BJ (cell line): ENCODE measurements at regions not wholly inside any gene's neighbourhood (a gene's known extent, or its start where the extent isn't known, plus 50 kb on each side); places are given as distances from the start of the nearest gene placed in this dataset.

Source experiments
- CTCF ChIA-PET: fragments of 350-600 bp; formaldehyde crosslinking; extraction: SDS; loops from one replicate; lab custom pipeline; 2021; ENCODE audit warnings: antibody characterized with exemption, inconsistent platforms; lab: Yijun Ruan, JAX
- POLR2A ChIA-PET: fragments of 300-600 bp; sonication (Branson Sonifier 250); formaldehyde crosslinking; extraction: SDS; loops from one replicate; lab custom pipeline; 2021; ENCODE audit warnings: antibody characterized with exemption; lab: Charles Lee
- DNase-seq: peaks from one replicate; pipeline ENCODE4 v3.0.0-alpha.2; 2011; ENCODE audit warnings: low read depth
- H3K27me3 ChIP-seq: 2 replicates; pipeline ENCODE4 v1.6.0; 2011; ENCODE audit warnings: low read length; ENCODE audit not compliant: control insufficient read depth, insufficient read depth
- H3K36me3 ChIP-seq: 2 replicates; pipeline ENCODE4 v1.5.1; 2011; ENCODE audit warnings: low read length; ENCODE audit not compliant: control insufficient read depth, insufficient read depth
- H3K4me3 ChIP-seq: 2 replicates; pipeline ENCODE4 v1.5.1; 2011; ENCODE audit warnings: low read depth, mild to moderate bottlenecking, control low read depth, low read length
- CTCF ChIP-seq: IDR thresholded peaks from 2 replicates; pipeline ENCODE4 v1.5.1; 2011; ENCODE audit warnings: low read depth, mild to moderate bottlenecking, control low read depth, inconsistent platforms, low read length, moderate library complexity; ENCODE audit not compliant: insufficient read depth

DNA sequence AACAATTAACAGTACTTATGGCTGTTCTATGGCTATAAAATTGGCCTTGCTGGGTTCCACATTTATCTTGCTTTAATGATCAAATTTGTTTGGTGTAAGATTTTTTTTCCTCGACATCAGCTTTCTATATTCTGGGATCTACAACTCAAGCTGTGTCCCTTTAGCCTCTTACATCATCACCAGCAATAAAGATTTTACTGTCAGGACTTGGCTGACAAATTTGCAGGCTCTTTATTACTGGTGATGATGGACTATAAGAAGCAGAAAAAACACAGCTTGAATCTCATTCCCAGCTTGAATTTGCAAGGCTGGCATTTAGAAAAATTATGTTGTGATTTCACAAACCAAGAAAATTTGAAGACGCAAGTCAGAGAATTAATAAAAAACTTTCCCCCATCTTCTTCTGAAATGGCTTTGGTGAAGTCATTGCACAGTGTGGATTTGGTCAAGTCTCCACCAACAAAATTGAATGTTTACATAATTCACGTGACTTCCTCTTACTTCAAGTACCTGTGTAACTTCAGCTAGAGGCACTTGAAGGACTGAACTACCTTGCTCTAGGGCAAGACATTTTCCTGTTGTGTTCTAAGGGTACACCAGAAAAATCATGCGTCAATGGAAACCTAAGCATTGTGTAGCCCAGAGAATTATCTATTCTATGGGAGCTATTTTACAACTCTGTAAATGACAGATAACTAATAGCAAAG lies 175.0 kb downstream of the CBLN4 start:
- H3K27me3 ChIP-seq: no peaks in the 10 kb centered on the region
- ChIA-PET POLR2A (no interaction called here), CTCF (no interaction called here)
- TF ChIP-seq CTCF: no peak
- H3K36me3 ChIP-seq: no peaks in the 10 kb centered on the region
- no peak overlapping the region for H3K4me3 ChIP-seq
- no peak for DNase-seq

DNA sequence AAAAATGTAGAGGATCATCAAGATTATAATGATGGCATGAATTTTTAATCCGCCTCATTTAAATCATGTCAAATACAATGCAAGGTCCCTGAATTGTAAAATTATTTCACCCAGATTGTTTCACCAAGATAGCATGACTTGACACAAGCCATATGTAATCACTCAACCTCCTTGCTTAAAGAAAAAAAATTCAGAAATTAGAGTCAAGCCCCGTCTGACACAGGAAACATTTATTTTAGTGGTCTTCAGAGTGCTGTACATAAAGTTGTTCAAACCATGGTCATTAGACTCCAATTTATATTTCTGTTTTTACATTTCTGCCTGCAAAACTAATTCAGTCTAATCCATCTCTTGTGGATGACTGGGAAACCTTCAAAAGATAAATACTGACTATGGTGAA lies 200.2 kb downstream of the CBLN4 start:
- no peak for DNase-seq
- CTCF ChIA-PET: no interaction called here

DNA sequence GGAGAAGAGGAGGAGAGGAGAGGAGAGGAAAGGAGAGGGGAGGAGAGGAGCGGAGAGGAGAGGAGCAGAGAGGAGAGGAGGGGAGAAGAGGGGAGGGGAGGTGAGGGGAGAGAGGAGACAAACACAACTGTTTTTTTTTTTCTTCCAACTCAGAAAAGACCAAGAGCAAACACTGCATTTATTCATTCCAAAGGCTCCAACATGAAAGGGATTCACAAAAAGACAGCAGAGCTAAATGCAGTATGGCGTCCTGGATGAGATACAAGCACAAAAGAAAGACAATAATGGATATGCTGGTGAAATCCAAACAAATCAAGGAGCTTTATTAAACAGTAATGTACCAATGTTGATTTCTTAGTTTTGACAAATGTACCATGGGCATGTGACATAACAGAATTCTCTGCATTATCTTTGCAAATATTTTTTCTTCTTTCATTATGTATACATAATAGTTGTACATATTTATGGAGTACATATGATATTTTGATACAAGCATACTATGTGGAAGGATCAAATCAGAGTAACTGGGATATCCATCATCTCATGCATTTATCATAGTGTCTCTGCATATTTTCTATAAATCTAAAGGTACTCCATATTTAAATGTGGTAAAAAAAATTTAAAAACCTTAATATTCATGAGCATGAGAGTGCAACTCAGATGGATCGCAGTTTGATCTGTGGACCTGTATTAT lies 204.6 kb downstream of the CBLN4 start:
- Histone ChIP-seq H3K4me3 (no peak overlapping the region), H3K27me3 (no peaks in the 10 kb centered on the region), H3K36me3 (no peaks in the 10 kb centered on the region)
- no peak for DNase-seq
- TF ChIP-seq CTCF: no peak
- ChIA-PET POLR2A (no interaction called here), CTCF (no interaction called here)

More for the DNA sequence above, 200.2 kb downstream of the CBLN4 start:
- H3K27me3 ChIP-seq: no peaks in the 10 kb centered on the region
- H3K4me3 ChIP-seq: no peak overlapping the region
- POLR2A ChIA-PET: no interaction called here
- TF ChIP-seq CTCF: no peak
- no peaks in the 10 kb centered on the region for H3K36me3 ChIP-seq

DNA sequence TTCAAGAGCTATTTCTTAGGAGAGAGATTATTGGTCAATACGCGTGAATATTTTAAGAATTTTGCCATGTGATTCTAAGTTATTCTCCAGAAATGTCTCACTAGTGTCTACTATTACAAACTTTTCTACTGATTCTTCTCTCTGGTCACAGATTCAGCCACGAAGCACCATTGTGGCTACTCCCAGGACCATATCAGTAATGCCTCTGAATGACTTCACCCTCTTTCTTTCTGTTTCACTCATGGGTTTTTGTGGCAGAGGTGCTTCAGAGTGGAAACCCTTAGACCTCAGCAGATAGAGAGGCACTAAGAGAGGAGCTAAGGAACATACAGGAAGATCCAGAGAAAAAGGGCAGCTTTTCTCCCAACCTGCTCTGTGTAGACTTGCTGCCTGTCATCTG lies 211.3 kb downstream of the CBLN4 start:
- POLR2A ChIA-PET: no interaction called here
- H3K4me3 ChIP-seq: no peak overlapping the region
- DNase-seq: no peak
- CTCF ChIA-PET: no interaction called here
- no peak for TF ChIP-seq CTCF
- H3K27me3 ChIP-seq: no peaks in the 10 kb centered on the region
- no peaks in the 10 kb centered on the region for H3K36me3 ChIP-seq

- DNase-seq: no peak
- no peak for TF ChIP-seq CTCF
- ChIA-PET CTCF (no interaction called here), POLR2A (no interaction called here)
- H3K36me3 ChIP-seq: no peaks in the 10 kb centered on the region
- no peaks in the 10 kb centered on the region for H3K27me3 ChIP-seq
- no peak overlapping the region for H3K4me3 ChIP-seq
Measured at GRCh38 chr20:55792049-55792448, 213.3 kb downstream of the CBLN4 start.
